ENCODE measurements at regions not wholly inside any gene's neighbourhood (a gene's known extent, or its start where the extent isn't known, plus 50 kb on each side); places are given as distances from the start of the nearest gene placed in this dataset.

DNA sequence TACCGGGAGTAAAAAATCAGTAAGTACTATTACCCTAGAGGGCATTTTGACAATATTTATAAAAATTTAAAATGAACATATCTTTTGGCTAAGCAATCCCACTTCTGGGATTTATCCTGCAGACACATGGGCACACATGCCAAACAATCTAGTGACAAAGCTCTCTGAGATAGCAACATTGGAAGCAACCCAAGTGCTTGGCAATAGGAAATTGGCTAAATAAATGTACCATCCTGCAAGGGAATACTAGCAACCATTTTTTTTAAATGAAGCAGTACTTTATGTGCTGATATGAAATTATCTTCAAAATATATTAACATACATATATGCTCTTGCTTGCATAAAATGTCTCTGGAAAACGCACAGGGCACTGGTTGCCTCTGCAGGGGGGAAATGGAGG lies 133.8 kb downstream of the SNX5 start:
- TF ChIP-seq POLR2A (IDR thresholded peaks at IDR 0.05; ENCODE audit: control extremely low read depth in 1 of 2, low read depth in 2 of 2, low read length in 2 of 2) (no peak), ZNF274 (IDR thresholded peaks at IDR 0.05; ENCODE audit: borderline replicate concordance, extremely low read depth, low read length) (no peak), EZH2 (IDR thresholded peaks at IDR 0.05; ENCODE audit: low read depth, low read length, severe bottlenecking) (no peak), TAF1 (IDR thresholded peaks at IDR 0.05; ENCODE audit: low read depth, low read length) (no peak), GABPA (IDR thresholded peaks at IDR 0.05; ENCODE audit: borderline replicate concordance, insufficient read depth, low read length) (no peak), BRCA1 (IDR thresholded peaks at IDR 0.05; ENCODE audit: low read depth, low read length) (no peak)

Data from H1 (cell line).